Neuronal stem cell (in vitro differentiated cells): ENCODE measurements at regions not wholly inside any gene's neighbourhood (a gene's known extent, or its start where the extent isn't known, plus 50 kb on each side); places are given as distances from the start of the nearest gene placed in this dataset.

Source experiments
- DNase-seq: peaks from one replicate; pipeline ENCODE4 v3.0.0-alpha.2; 2013; ENCODE audit warnings: low spot score
- H2AFZ ChIP-seq: one replicate; pipeline ENCODE4 v1.6.1; 2013; ENCODE audit warnings: mild to moderate bottlenecking, low read length, inconsistent platforms
- H2AK5ac ChIP-seq: 2 replicates; pipeline ENCODE4 v1.6.1; 2013; ENCODE audit warnings: low read depth, mild to moderate bottlenecking, inconsistent platforms, low read length, moderate library complexity, mixed read lengths
- H2BK120ac ChIP-seq: 2 replicates; pipeline ENCODE4 v1.6.1; 2013; ENCODE audit warnings: low read depth, mild to moderate bottlenecking, inconsistent platforms, low read length, moderate library complexity, mixed read lengths
- H2BK12ac ChIP-seq: one replicate; pipeline ENCODE4 v1.6.1; 2013; ENCODE audit warnings: low read length, inconsistent platforms
- H2BK15ac ChIP-seq: 2 replicates; pipeline ENCODE4 v1.6.1; 2013; ENCODE audit warnings: mild to moderate bottlenecking, low read length, inconsistent platforms, mixed read lengths
- H2BK5ac ChIP-seq: one replicate; pipeline ENCODE4 v1.6.1; 2013; ENCODE audit warnings: inconsistent platforms, mild to moderate bottlenecking, low read length, moderate library complexity
- H3K14ac ChIP-seq: one replicate; pipeline ENCODE4 v1.6.1; 2013; ENCODE audit warnings: low read length, inconsistent platforms
- H3K18ac ChIP-seq: 2 replicates; pipeline ENCODE4 v1.6.1; 2013; ENCODE audit warnings: low read length, inconsistent platforms
- H3K23ac ChIP-seq: 2 replicates; pipeline ENCODE4 v1.6.1; 2013; ENCODE audit warnings: low read depth, mild to moderate bottlenecking, mixed read lengths, low read length, inconsistent platforms; ENCODE audit not compliant: poor library complexity
- H3K27ac ChIP-seq: replicated peaks from 3 replicates; pipeline ENCODE4 v1.5.1; 2013; ENCODE audit warnings: low read length, inconsistent platforms
- H3K27me3 ChIP-seq, 3 experiments: 2 replicates each; pipeline ENCODE4 v1.6.1; 2013; ENCODE audit warnings: low read length in 3 of 3, mild to moderate bottlenecking in 2 of 3, inconsistent platforms in 1 of 3, low read depth in 1 of 3, mixed read lengths in 1 of 3, moderate library complexity in 1 of 3; ENCODE audit not compliant: control insufficient read depth in 3 of 3, insufficient read depth in 3 of 3
- H3K36me3 ChIP-seq, 2 donors: replicated peaks in 1 of 2; 2 replicates each; pipeline ENCODE4 v1.6.1; 2013; ENCODE audit warnings: low read length in 2 of 2; ENCODE audit not compliant: control insufficient read depth in 2 of 2, insufficient read depth in 2 of 2
- H3K4ac ChIP-seq: 2 replicates; pipeline ENCODE4 v1.6.1; 2013; ENCODE audit warnings: inconsistent platforms, mild to moderate bottlenecking, low read length, moderate library complexity
- H3K4me1 ChIP-seq, 2 donors: 1 replicate in 1 of 2; 2 replicates in 1 of 2; pipeline ENCODE4 v1.6.1; 2013; ENCODE audit warnings: low read length in 2 of 2, low read depth in 1 of 2; ENCODE audit not compliant: control insufficient read depth in 2 of 2, insufficient read depth in 1 of 2
- H3K4me2 ChIP-seq: one replicate; pipeline ENCODE4 v1.6.1; 2013; ENCODE audit warnings: mild to moderate bottlenecking, low read length, inconsistent platforms; ENCODE audit not compliant: insufficient read depth, poor library complexity, severe bottlenecking
- H3K4me3 ChIP-seq, 2 donors: 2 replicates each; pipeline ENCODE4 v1.5.1; 2013; ENCODE audit warnings: low read length in 2 of 2, mild to moderate bottlenecking in 2 of 2, inconsistent platforms in 1 of 2, moderate library complexity in 1 of 2
- H3K79me1 ChIP-seq: one replicate; pipeline ENCODE4 v1.6.1; 2013; ENCODE audit warnings: low read depth, mild to moderate bottlenecking, inconsistent platforms, low read length, moderate library complexity
- H3K9ac ChIP-seq: one replicate; pipeline ENCODE4 v1.6.1; 2013; ENCODE audit warnings: mild to moderate bottlenecking, low read depth, low read length, inconsistent platforms; ENCODE audit not compliant: poor library complexity
- H3K9me3 ChIP-seq, 2 donors: replicated peaks in 1 of 2; 2 replicates each; pipeline versions ENCODE3 to v1.6.1; 2013; ENCODE audit warnings: low read length in 2 of 2, mild to moderate bottlenecking in 2 of 2, inconsistent platforms in 1 of 2, low read depth in 1 of 2, mixed read lengths in 1 of 2, moderate library complexity in 1 of 2; ENCODE audit not compliant: control insufficient read depth in 2 of 2, insufficient read depth in 1 of 2
- H4K8ac ChIP-seq: one replicate; pipeline ENCODE4 v1.6.1; 2013; ENCODE audit warnings: low read depth, mild to moderate bottlenecking, inconsistent platforms, low read length, moderate library complexity
- H4K91ac ChIP-seq: one replicate; pipeline ENCODE4 v1.6.1; 2013; ENCODE audit warnings: low read length, low read depth, mild to moderate bottlenecking, inconsistent platforms; ENCODE audit not compliant: poor library complexity
- WGBS, 2 donors: extraction: QIAGEN DNeasy Blood & Tissue Kit; methylation state at CpG; one replicate each; pipeline ENCODE4 v1.1.7; 2013; ENCODE audit warnings: missing lambda C conversion rate in 2 of 2, mixed read lengths in 1 of 2; ENCODE audit not compliant: insufficient read length in 2 of 2, insufficient replicate concordance in 1 of 2; ENCODE audit errors: extremely low coverage in 2 of 2; 5-methylcytosine and 5-hydroxymethylcytosine counted together

DNA sequence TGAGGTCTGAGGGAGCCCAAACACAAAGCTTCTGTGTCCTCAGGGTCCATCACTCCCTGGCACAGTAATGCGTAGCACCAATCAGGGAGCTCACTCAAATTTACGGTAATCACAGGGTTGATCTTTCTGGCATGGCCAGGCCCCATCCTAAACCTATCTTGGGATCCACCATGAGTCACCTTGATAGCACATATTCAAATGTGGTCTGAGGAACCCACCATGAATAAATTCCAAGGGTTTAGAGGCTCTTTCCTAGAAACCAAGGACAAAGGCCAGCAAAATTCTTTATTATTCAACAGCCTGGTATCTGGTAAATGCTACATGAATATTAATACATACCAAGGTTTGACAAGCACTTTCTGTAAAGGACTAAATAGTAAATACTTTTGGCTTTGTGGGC lies 254.5 kb downstream of the TLR4 start:
- H3K4me3 ChIP-seq: no peak overlapping the region
- H4K91ac ChIP-seq: no peak overlapping the region
- no peaks in the 10 kb centered on the region for H3K79me1 ChIP-seq
- H2BK12ac ChIP-seq: no peak overlapping the region
- no peak overlapping the region for H2AK5ac ChIP-seq
- H2AFZ ChIP-seq: no peak overlapping the region
- no peak overlapping the region for H2BK15ac ChIP-seq
- H3K9me3 ChIP-seq: no peaks in the 10 kb centered on the region
- no peak overlapping the region for H3K27ac ChIP-seq
- H3K27me3 ChIP-seq: no peaks in the 10 kb centered on the region
- H2BK120ac ChIP-seq: no peak overlapping the region
- no CpG with 5 or more reads among the region's 2 CpGs for WGBS, 2 donors
- no peak overlapping the region for H3K18ac ChIP-seq
- no peak overlapping the region for H3K23ac ChIP-seq
- H2BK5ac ChIP-seq: no peak overlapping the region
- H3K4me2 ChIP-seq: no peak overlapping the region
- H4K8ac ChIP-seq: no peak overlapping the region
- no peak overlapping the region for H3K9ac ChIP-seq
- no peak for DNase-seq
- no peak overlapping the region for H3K14ac ChIP-seq
- peaks cover 3 to 4% of the 10 kb centered on the region in 2 donors for H3K4me1 ChIP-seq
- H3K4ac ChIP-seq: no peak overlapping the region
- no peaks in the 10 kb centered on the region for H3K36me3 ChIP-seq

DNA sequence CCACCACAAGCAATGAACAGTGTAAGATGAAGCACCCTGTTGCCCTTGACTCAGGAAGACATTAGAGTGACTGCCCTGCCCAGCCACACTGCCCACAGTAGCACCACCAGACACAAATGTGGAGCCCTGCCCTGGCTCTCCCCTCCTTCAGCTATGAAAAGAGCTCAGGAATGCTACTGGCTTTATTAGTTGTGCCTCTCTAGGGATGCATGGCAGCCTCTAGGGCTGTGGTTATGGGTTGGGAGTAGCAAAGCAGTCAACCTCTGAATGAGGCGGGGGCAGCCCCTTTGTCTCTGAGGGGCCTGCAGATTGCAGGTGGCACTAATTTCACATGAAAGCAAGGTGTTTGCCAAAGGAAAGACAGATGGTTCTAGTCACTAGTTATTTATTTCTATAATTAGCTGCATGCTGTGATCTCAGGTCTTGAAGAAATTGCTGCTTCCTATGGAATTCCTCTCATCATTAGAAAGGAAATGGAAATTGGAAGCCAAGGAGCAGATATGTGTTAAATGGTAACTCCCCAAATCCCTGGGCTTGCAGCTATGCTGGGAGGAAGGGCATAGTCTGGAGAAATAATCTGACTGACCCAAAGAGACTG lies 259.4 kb downstream of the TLR4 start:
- no peak for DNase-seq
- H3K18ac ChIP-seq: no peak overlapping the region
- no peak overlapping the region for H3K27ac ChIP-seq
- no peak overlapping the region for H4K91ac ChIP-seq
- no peak overlapping the region for H2BK12ac ChIP-seq
- H3K4me2 ChIP-seq: no peak overlapping the region
- H3K79me1 ChIP-seq: no peaks in the 10 kb centered on the region
- H3K4me3 ChIP-seq: no peak overlapping the region
- no peak overlapping the region for H2BK15ac ChIP-seq
- H3K9ac ChIP-seq: no peak overlapping the region
- no peak overlapping the region for H3K14ac ChIP-seq
- no peak overlapping the region for H2AK5ac ChIP-seq
- H3K4ac ChIP-seq: no peak overlapping the region
- H3K9me3 ChIP-seq: no peaks in the 10 kb centered on the region
- no peak overlapping the region for H2BK5ac ChIP-seq
- no peak overlapping the region for H3K23ac ChIP-seq
- WGBS, 2 donors: no CpG with 5 or more reads among the region's 1 CpG
- peaks cover 3 to 6% of the 10 kb centered on the region in 2 donors for H3K4me1 ChIP-seq
- H4K8ac ChIP-seq: no peak overlapping the region
- H2AFZ ChIP-seq: no peak overlapping the region
- no peaks in the 10 kb centered on the region for H3K27me3 ChIP-seq
- H2BK120ac ChIP-seq: no peak overlapping the region
- H3K36me3 ChIP-seq: no peaks in the 10 kb centered on the region

DNA sequence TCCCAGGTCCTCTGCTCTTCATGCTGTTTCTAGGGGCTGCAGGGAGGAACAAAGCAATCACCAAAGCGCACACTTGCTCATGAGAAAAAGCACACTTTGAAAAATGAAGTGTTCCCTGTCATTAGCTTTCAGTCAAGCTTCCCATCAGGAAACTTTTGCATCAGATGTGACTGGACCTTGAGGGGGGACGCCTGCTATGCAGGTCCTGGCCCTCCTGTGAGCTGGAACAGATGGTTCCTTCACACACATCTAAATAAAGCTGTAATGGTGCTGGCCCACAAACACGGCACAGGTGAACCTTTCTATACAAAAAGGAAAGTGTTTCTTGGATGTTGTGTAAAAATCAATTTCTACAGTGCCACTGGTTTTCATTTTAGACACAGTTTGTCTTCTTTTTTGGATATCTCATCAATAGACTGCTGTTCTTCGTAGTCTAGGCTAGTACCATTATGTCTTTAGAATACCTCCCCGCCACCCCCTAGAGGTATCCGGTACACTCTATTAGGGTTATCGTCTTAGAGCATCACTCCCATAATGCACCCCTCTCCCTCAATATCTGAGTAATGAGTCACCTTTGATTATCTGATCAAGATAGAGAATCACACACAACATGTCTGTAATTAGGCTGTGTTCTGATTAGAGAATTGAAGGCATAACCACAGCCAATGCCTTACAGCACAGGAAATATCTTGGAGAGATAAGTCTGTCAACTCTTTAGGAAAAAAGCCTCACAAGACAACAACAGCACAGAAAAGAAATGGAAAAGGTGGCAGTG lies 266.3 kb downstream of the TLR4 start:
- H3K4me3 ChIP-seq: no peak overlapping the region
- H3K9ac ChIP-seq: no peak overlapping the region
- no peak overlapping the region for H3K27ac ChIP-seq
- no peak overlapping the region for H4K91ac ChIP-seq
- H3K4ac ChIP-seq: no peak overlapping the region
- H3K36me3 ChIP-seq: no peaks in the 10 kb centered on the region
- no peak overlapping the region for H2BK15ac ChIP-seq
- H2BK120ac ChIP-seq: no peak overlapping the region
- H4K8ac ChIP-seq: no peak overlapping the region
- H3K9me3 ChIP-seq: no peaks in the 10 kb centered on the region
- H3K27me3 ChIP-seq: no peaks in the 10 kb centered on the region
- H3K4me1 ChIP-seq: peaks cover 0 to 2% of the 10 kb centered on the region in 2 donors
- no peak overlapping the region for H2BK5ac ChIP-seq
- H2BK12ac ChIP-seq: no peak overlapping the region
- DNase-seq: no peak
- no peak overlapping the region for H2AFZ ChIP-seq
- no peak overlapping the region for H3K18ac ChIP-seq
- no peak overlapping the region for H3K4me2 ChIP-seq
- H3K23ac ChIP-seq: no peak overlapping the region
- no peak overlapping the region for H3K14ac ChIP-seq
- H2AK5ac ChIP-seq: no peak overlapping the region
- no CpG with 5 or more reads among the region's 7 CpGs for WGBS, 2 donors
- H3K79me1 ChIP-seq: no peaks in the 10 kb centered on the region

DNA sequence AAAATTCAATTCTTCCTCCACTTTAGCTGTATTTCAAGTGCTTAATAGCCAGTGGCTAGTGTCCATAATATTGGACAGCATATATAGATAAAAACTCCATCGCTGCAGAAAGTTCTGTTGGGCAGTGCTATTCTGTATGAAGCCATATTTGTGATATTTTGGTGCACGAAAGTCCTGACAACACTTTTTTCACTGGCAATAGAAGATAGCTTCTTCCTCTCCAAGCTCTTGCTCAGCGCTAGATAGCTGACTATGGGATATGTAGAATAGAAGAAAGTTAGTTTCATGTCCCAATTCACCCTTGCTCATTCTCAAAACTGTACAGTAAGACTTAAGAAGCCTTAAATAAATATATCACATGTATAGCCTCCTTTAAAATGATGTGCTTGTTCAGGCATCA lies 269.9 kb downstream of the TLR4 start:
- Histone ChIP-seq H3K4me2 (no peak overlapping the region), H4K91ac (no peak overlapping the region), H3K36me3 (no peaks in the 10 kb centered on the region), H3K9me3 (no peaks in the 10 kb centered on the region), H4K8ac (no peak overlapping the region), H3K79me1 (no peaks in the 10 kb centered on the region), H3K14ac (no peak overlapping the region), H3K18ac (no peak overlapping the region), H3K4me3 (no peak overlapping the region), H3K4ac (no peak overlapping the region), H2BK5ac (no peak overlapping the region), H3K9ac (no peak overlapping the region), H2AFZ (no peak overlapping the region), H2AK5ac (no peak overlapping the region), H2BK12ac (no peak overlapping the region), H3K4me1 (no peaks in the 10 kb centered on the region), H2BK15ac (no peak overlapping the region), H3K27me3 (no peaks in the 10 kb centered on the region), H2BK120ac (no peak overlapping the region), H3K27ac (no peak overlapping the region), H3K23ac (no peak overlapping the region)
- no peak for DNase-seq
- no CpG with 5 or more reads among the region's 3 CpGs for WGBS, 2 donors
